CD4-positive, alpha-beta memory T cell (primary cell): ENCODE measurements at regions not wholly inside any gene's neighbourhood (a gene's known extent, or its start where the extent isn't known, plus 50 kb on each side); places are given as distances from the start of the nearest gene placed in this dataset.

ENCODE experiments used
- CTCF ChIA-PET: fragments of 350-600 bp; sonication (Branson Sonifier 250); formaldehyde crosslinking; loops from one replicate; lab custom pipeline; 2021; ENCODE audit warnings: inconsistent platforms; ENCODE audit not compliant: partially characterized antibody; lab: Charles Lee
- POLR2A ChIA-PET: fragments of 350-600 bp; sonication (Branson Sonifier 250); formaldehyde crosslinking; loops from one replicate; lab custom pipeline; 2021; ENCODE audit not compliant: partially characterized antibody; lab: Charles Lee
- DNase-seq, 5 donors: peaks; one replicate each; pipeline versions ENCODE4 v3.0.0 to v3.0.0-alpha.2; 2020 to 2022; ENCODE audit warnings: mixed read lengths in 1 of 5
- H3K27ac ChIP-seq: one replicate; pipeline ENCODE4 v1.7.0; 2013; ENCODE audit warnings: low read depth, low read length
- H3K27me3 ChIP-seq: 2 replicates; pipeline ENCODE4 v1.7.0; 2013; ENCODE audit warnings: mild to moderate bottlenecking, low read length, moderate library complexity; ENCODE audit not compliant: insufficient read depth
- H3K36me3 ChIP-seq: 2 replicates; pipeline ENCODE4 v1.7.0; 2013; ENCODE audit warnings: mild to moderate bottlenecking, low read length, moderate library complexity; ENCODE audit not compliant: insufficient read depth
- H3K4me1 ChIP-seq: 2 replicates; pipeline ENCODE4 v1.7.0; 2013; ENCODE audit warnings: mild to moderate bottlenecking, low read length, moderate library complexity; ENCODE audit not compliant: insufficient read depth
- H3K4me3 ChIP-seq, 2 donors: one replicate each; pipeline ENCODE4 v1.7.0; 2013; ENCODE audit warnings: low read length in 2 of 2, mild to moderate bottlenecking in 1 of 2
- H3K9me3 ChIP-seq, 2 donors: one replicate each; pipeline ENCODE4 v1.7.0; 2013; ENCODE audit warnings: low read length in 2 of 2, control low read depth in 1 of 2; ENCODE audit not compliant: control insufficient read depth in 1 of 2
- H3K27ac Mint-ChIP-seq, 7 donors: one replicate each; pipeline ENCODE4 v1.8.0; 2020 to 2021; ENCODE audit warnings: mixed read lengths in 7 of 7, mild to moderate bottlenecking in 6 of 7, inconsistent platforms in 3 of 7, moderate library complexity in 3 of 7
- H3K27me3 Mint-ChIP-seq, 2 donors: one replicate each; pipeline ENCODE4 v1.8.0; 2020 to 2021; ENCODE audit warnings: mixed read lengths in 2 of 2
- H3K36me3 Mint-ChIP-seq, 2 donors: one replicate each; pipeline ENCODE4 v1.8.0; 2020 to 2021; ENCODE audit warnings: mixed read lengths in 2 of 2, inconsistent platforms in 1 of 2, mild to moderate bottlenecking in 1 of 2
- H3K4me1 Mint-ChIP-seq, 4 donors: one replicate each; pipeline ENCODE4 v1.8.0; 2020 to 2021; ENCODE audit warnings: mixed read lengths in 4 of 4, mild to moderate bottlenecking in 1 of 4
- H3K4me3 Mint-ChIP-seq, 8 donors: one replicate each; pipeline ENCODE4 v1.8.0; 2020 to 2021; ENCODE audit warnings: mixed read lengths in 8 of 8, mild to moderate bottlenecking in 7 of 8, moderate library complexity in 6 of 8, inconsistent platforms in 3 of 8
- H3K9me3 Mint-ChIP-seq, 8 donors: one replicate each; pipeline ENCODE4 v1.8.0; 2020 to 2021; ENCODE audit warnings: mixed read lengths in 8 of 8, mild to moderate bottlenecking in 5 of 8, inconsistent platforms in 3 of 8, moderate library complexity in 1 of 8
- intact Hi-C: fragments of 100-400 bp; cut with micrococcal nuclease; formaldehyde crosslinking; loops from one replicate; pipeline ENCODE4 v1.15.1; 2023

DNA sequence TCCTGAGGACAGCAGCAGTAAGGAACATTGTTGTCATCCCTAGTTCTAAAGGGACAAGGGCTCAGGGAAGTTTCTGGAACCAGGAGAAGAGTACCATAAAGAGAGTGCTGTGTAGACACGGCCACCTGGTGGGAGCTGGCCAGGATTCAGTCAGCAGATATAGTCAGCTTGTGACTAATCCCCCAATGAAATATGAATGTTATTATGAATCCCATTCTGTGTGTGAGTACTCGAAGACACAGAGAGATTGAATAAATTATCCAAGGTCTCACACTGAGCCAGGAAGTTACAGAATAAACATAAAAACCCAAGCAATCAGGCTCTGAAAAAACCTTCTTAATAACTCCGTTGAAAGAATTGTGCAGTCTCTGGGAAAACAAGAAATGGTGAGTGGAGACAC, 1359.5 kb downstream of the AACS start:
- H3K4me3 Mint-ChIP-seq, result no peak overlapping the region
- intact Hi-C loops, result no loop called here
- no peak overlapping the region for H3K27ac ChIP-seq
- ChIA-PET POLR2A (no interaction called here), CTCF (no interaction called here)
- no peaks in the 10 kb centered on the region for H3K36me3 ChIP-seq
- H3K27ac Mint-ChIP-seq, result no peak overlapping the region
- no peaks in the 10 kb centered on the region for H3K27me3 ChIP-seq
- no peaks in the 10 kb centered on the region for H3K9me3 ChIP-seq
- H3K4me1 ChIP-seq, result no peaks in the 10 kb centered on the region
- H3K4me3 ChIP-seq, result no peak overlapping the region
- no peak for DNase-seq
- H3K9me3 Mint-ChIP-seq, result peaks cover 0 to 4% (median under 1%) of the 10 kb centered on the region in 8 donors
- H3K4me1 Mint-ChIP-seq, result no peaks in the 10 kb centered on the region
- no peaks in the 10 kb centered on the region for H3K27me3 Mint-ChIP-seq
- no peaks in the 10 kb centered on the region for H3K36me3 Mint-ChIP-seq

DNA sequence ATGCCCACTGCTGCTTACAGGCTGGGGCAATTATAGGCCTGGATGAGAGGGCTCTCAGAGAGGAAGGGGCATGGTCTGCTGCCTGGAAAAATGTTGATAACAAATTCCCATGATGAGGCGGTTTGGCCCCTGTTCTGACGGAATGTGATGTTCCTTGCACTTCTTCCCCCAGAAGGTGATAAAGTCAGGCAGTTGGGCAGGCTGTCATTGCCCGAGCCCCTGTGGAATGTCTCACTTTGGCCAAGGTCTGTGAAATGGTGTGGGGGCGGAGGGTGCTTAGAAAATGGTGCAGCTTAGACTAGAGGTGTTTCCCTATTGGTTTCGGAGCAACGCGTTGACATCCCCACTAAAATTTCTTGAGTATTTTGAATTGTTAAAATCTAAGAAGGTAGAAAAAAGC, 1360.0 kb downstream of the AACS start:
- H3K27ac ChIP-seq, result no peak overlapping the region
- ChIA-PET CTCF (no interaction called here), POLR2A (no interaction called here)
- H3K36me3 Mint-ChIP-seq, result no peaks in the 10 kb centered on the region
- intact Hi-C loops, result no loop called here
- H3K9me3 Mint-ChIP-seq, result peaks cover 0 to 5% (median 0%) of the 10 kb centered on the region in 8 donors
- H3K9me3 ChIP-seq, result no peaks in the 10 kb centered on the region
- no peak overlapping the region for H3K4me3 ChIP-seq
- no peak overlapping the region for H3K4me3 Mint-ChIP-seq
- no peaks in the 10 kb centered on the region for H3K27me3 Mint-ChIP-seq
- H3K27ac Mint-ChIP-seq, result no peak overlapping the region
- H3K4me1 ChIP-seq, result no peaks in the 10 kb centered on the region
- no peaks in the 10 kb centered on the region for H3K4me1 Mint-ChIP-seq
- DNase-seq, result no peak
- H3K27me3 ChIP-seq, result no peaks in the 10 kb centered on the region
- H3K36me3 ChIP-seq, result no peaks in the 10 kb centered on the region

DNA sequence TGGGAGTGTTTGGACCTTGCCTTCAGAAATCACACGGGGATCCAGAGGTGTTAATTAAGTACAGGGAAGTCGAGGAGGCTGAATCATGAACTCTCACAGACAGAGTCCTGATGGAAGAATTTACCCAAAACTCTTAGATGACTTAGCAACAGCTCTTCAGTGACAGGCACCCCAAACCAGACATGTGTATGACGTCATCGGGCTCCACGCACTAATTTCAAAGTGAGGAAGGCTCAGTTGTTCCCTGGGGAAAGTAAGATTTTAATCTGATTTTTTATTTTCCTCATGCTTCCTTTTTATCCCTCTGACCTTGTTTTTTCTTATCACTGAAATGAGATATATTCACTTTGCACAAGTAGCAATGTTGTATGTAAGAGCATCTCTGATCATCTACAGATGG, 1363.5 kb downstream of the AACS start:
- H3K27me3 Mint-ChIP-seq, result no peaks in the 10 kb centered on the region
- no peak overlapping the region for H3K27ac ChIP-seq
- no peaks in the 10 kb centered on the region for H3K4me1 Mint-ChIP-seq
- H3K4me1 ChIP-seq, result no peaks in the 10 kb centered on the region
- no peak for DNase-seq
- no peaks in the 10 kb centered on the region for H3K9me3 ChIP-seq
- H3K4me3 Mint-ChIP-seq, result no peak overlapping the region
- no peaks in the 10 kb centered on the region for H3K27me3 ChIP-seq
- H3K9me3 Mint-ChIP-seq, result peaks cover 0 to 8% (median 2%) of the 10 kb centered on the region in 8 donors
- H3K4me3 ChIP-seq, result no peak overlapping the region
- intact Hi-C loops, result no loop called here
- CTCF ChIA-PET, result no interaction called here
- POLR2A ChIA-PET, result no interaction called here
- no peaks in the 10 kb centered on the region for H3K36me3 Mint-ChIP-seq
- H3K36me3 ChIP-seq, result no peaks in the 10 kb centered on the region
- peak overlapping the region in 1 of 7 donors; percentile 1 for H3K27ac Mint-ChIP-seq

DNA sequence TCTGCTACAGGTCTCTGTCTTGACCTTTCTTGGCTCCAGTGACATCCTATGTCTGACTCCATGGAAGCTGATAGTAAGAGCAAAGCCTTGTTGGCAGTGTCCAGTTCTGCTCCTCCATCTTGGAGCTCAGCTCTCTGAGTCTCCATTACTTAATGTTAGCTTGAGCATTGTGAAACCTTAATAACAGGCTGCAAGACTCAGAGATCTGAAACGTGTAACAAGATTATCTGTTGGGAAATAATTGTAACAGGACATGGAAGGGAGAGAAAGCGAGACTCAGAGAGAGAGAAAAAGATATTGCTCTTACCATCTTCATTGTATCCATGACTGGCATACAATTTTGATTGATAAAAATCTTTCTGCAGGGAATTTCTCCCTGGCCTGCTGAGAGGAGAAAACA, 1365.7 kb downstream of the AACS start:
- ChIA-PET POLR2A (no interaction called here), CTCF (no interaction called here)
- H3K9me3 ChIP-seq, result no peaks in the 10 kb centered on the region
- intact Hi-C loops, result no loop called here
- H3K27me3 ChIP-seq, result no peaks in the 10 kb centered on the region
- no peak overlapping the region for H3K4me3 ChIP-seq
- Mint-ChIP-seq H3K27ac (no peak overlapping the region), H3K36me3 (no peaks in the 10 kb centered on the region), H3K27me3 (peaks cover 0 to 1% of the 10 kb centered on the region in 2 donors), H3K4me1 (no peaks in the 10 kb centered on the region), H3K4me3 (no peak overlapping the region), H3K9me3 (peaks cover 0 to 8% (median 2%) of the 10 kb centered on the region in 8 donors)
- H3K27ac ChIP-seq, result no peak overlapping the region
- H3K4me1 ChIP-seq, result no peaks in the 10 kb centered on the region
- DNase-seq, result no peak
- H3K36me3 ChIP-seq, result no peaks in the 10 kb centered on the region

DNA sequence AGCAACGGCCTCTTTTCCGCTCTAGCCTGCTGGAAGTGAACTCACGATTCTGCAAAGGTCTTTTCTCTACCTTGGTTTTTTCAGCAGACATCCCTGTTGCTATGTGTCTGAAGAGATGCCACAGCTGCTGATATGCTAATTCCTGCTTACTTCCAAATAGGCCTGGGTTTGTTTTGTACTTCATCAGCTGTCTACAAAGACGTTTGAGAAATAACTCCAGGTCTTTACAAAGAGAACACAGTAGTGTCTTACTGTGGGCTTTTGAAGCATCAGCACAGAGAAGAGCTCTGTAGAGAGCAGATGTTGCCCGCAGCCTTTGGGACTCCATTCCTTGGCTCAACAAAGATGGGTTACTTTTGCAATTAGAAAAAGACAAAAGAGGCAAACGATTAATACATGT, 1366.5 kb downstream of the AACS start:
- Mint-ChIP-seq H3K4me1 (no peaks in the 10 kb centered on the region), H3K27ac (no peak overlapping the region), H3K36me3 (no peaks in the 10 kb centered on the region), H3K9me3 (peaks cover 0 to 8% (median 2%) of the 10 kb centered on the region in 8 donors), H3K4me3 (no peak overlapping the region), H3K27me3 (peaks cover 0 to 1% of the 10 kb centered on the region in 2 donors)
- no peaks in the 10 kb centered on the region for H3K9me3 ChIP-seq
- POLR2A ChIA-PET, result no interaction called here
- no peak overlapping the region for H3K4me3 ChIP-seq
- intact Hi-C loops, result no loop called here
- H3K27me3 ChIP-seq, result no peaks in the 10 kb centered on the region
- no peaks in the 10 kb centered on the region for H3K4me1 ChIP-seq
- no peak overlapping the region for H3K27ac ChIP-seq
- no peak for DNase-seq
- H3K36me3 ChIP-seq, result no peaks in the 10 kb centered on the region
- CTCF ChIA-PET, result no interaction called here

DNA sequence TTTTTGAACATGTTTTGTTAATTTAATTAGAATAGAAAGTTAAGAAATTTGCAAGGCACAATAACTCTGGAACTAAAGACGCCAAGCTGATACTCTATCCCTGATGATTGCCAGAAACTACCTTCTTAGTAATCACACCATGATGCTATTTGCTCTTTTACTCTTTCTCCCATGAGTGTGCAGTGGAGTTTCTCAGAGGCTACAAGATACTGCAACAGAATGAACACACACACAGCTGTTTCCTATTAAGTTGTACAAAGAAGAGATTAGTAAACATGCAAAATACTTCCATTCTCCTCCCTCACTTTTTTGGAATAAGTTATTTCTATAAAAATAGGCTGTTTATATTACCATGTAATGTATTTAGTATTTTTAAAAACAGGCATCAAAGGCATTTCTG, 1367.5 kb downstream of the AACS start:
- intact Hi-C loops, result no loop called here
- peaks cover 0 to 1% of the 10 kb centered on the region in 2 donors for H3K27me3 Mint-ChIP-seq
- H3K36me3 ChIP-seq, result no peaks in the 10 kb centered on the region
- ChIA-PET POLR2A (no interaction called here), CTCF (interaction anchor here (1.3 kb wide), 1 partner anchor 84 kb away, joined by 3 read pairs; no protein-coding TSS in a partner anchor)
- H3K36me3 Mint-ChIP-seq, result no peaks in the 10 kb centered on the region
- no peak overlapping the region for H3K27ac Mint-ChIP-seq
- H3K4me1 Mint-ChIP-seq, result no peaks in the 10 kb centered on the region
- H3K27ac ChIP-seq, result no peak overlapping the region
- DNase-seq, result no peak
- no peaks in the 10 kb centered on the region for H3K9me3 ChIP-seq
- no peak overlapping the region for H3K4me3 ChIP-seq
- H3K27me3 ChIP-seq, result no peaks in the 10 kb centered on the region
- H3K4me1 ChIP-seq, result no peaks in the 10 kb centered on the region
- H3K9me3 Mint-ChIP-seq, result peaks cover 0 to 8% (median 2%) of the 10 kb centered on the region in 8 donors
- H3K4me3 Mint-ChIP-seq, result no peak overlapping the region

DNA sequence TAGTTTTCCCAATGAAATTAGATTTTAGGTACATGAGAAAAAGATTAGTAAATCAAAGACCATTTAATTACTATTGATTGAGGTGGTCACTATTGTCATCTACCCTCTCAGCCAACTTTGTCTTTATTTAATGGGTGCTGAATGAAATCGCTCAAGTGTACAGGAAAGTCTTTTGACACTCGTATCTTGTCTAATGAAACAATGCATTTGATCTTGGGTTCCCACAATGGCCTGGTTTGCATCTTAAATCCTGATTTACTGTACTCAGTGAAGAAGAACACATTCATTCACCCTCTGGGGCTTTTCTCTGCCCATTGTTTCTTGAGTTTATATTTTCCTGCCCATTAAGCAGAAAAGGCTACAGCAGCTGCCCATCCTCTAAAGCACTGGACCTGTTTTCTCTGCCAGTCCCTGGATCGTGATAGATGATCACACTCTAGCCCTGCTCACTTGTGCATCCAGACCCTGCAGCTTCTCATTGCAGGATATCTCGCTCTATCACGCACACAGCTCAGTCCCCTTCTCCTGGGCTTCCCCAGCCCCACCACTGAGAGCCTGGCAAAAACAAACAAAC, 1369.3 kb downstream of the AACS start:
- Histone ChIP-seq H3K36me3 (no peaks in the 10 kb centered on the region), H3K27me3 (no peaks in the 10 kb centered on the region), H3K4me3 (no peak overlapping the region), H3K4me1 (no peaks in the 10 kb centered on the region), H3K9me3 (no peaks in the 10 kb centered on the region), H3K27ac (no peak overlapping the region)
- ChIA-PET POLR2A (no interaction called here), CTCF (no interaction called here)
- H3K9me3 Mint-ChIP-seq, result peaks cover 0 to 6% (median 2%) of the 10 kb centered on the region in 8 donors
- DNase-seq, result no peak
- H3K27me3 Mint-ChIP-seq, result peaks cover 0 to 1% of the 10 kb centered on the region in 2 donors
- no peak overlapping the region for H3K27ac Mint-ChIP-seq
- intact Hi-C loops, result no loop called here
- no peaks in the 10 kb centered on the region for H3K36me3 Mint-ChIP-seq
- no peak overlapping the region for H3K4me3 Mint-ChIP-seq
- no peaks in the 10 kb centered on the region for H3K4me1 Mint-ChIP-seq

DNA sequence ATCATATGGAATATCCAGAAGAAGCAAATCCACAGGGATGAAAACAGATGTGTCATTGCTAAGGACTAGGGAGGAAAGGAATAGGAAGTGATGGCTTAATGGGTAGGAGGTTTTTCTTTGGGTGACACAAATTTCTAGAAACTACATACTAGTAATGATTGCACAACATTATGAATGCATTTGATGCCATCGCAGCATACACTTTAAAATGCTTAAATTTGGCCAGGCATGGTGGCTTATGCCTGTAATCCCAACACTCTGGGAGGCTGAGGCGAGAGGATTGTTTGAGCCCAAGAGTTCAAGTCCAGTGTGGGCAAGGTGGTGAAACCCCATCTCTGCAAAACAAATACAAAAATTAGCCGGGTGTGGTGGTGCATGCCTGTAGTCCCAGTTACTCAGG, 1370.8 kb downstream of the AACS start:
- H3K27ac ChIP-seq, result no peak overlapping the region
- Mint-ChIP-seq H3K27ac (no peak overlapping the region), H3K4me3 (no peak overlapping the region), H3K36me3 (no peaks in the 10 kb centered on the region), H3K4me1 (no peaks in the 10 kb centered on the region), H3K27me3 (peaks cover 0 to 1% of the 10 kb centered on the region in 2 donors), H3K9me3 (peaks cover 0 to 2% (median 0%) of the 10 kb centered on the region in 8 donors)
- H3K9me3 ChIP-seq, result no peaks in the 10 kb centered on the region
- H3K27me3 ChIP-seq, result no peaks in the 10 kb centered on the region
- intact Hi-C loops, result no loop called here
- no peak overlapping the region for H3K4me3 ChIP-seq
- CTCF ChIA-PET, result no interaction called here
- POLR2A ChIA-PET, result no interaction called here
- DNase-seq, result no peak
- no peaks in the 10 kb centered on the region for H3K36me3 ChIP-seq
- no peaks in the 10 kb centered on the region for H3K4me1 ChIP-seq
